ENCODE measurements at regions not wholly inside any gene's neighbourhood (a gene's known extent, or its start where the extent isn't known, plus 50 kb on each side); places are given as distances from the start of the nearest gene placed in this dataset.

DNA sequence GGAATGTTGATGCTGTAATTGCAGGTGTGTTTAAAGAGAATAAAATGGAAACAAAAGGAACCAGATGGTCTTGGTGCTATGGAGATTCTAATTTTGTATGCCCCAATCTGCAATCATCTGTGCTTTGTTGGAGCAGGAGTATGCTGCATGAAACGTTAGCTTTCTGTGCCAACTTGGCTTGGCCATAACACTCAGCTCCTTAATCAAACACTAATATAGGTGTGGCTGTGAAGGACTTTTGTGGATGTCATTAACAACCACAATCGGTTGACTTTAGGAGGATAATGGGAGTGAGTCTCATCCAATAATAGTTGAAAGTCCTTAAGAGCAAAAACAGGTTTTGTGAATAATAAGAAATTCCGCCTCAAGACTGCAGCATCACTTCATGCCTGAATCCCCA lies 399.2 kb downstream of the NLGN4X start:
- H3K4me1 ChIP-seq (ENCODE audit: control insufficient read depth, extremely low read depth, insufficient read depth, low read length) = no peaks in the 10 kb centered on the region
- dilution Hi-C loops (cut with MboI; ENCODE audit: extremely low pct_ligation_motif_present, low sequenced_read_pairs) = no loop called here

DNA sequence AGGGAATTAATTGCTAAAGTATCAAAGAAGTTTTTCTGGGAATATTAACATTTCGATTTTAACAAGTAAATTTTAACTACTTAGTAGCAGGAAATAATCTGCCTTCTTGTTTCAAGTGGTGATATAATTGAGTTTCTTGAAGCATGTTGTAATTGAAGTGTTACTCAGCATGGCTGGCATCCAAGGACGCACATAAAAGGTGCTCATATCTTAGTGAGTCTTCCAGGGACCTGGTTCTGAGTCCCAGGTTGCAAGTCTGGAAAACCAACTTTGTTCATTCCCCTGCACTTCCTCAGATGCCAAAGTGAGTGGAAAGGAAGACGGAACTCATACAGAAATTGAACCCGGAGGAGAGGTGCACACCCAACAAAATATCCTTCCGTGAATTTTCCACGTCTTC lies 399.6 kb downstream of the NLGN4X start:
- TF ChIP-seq, protein P1, sequence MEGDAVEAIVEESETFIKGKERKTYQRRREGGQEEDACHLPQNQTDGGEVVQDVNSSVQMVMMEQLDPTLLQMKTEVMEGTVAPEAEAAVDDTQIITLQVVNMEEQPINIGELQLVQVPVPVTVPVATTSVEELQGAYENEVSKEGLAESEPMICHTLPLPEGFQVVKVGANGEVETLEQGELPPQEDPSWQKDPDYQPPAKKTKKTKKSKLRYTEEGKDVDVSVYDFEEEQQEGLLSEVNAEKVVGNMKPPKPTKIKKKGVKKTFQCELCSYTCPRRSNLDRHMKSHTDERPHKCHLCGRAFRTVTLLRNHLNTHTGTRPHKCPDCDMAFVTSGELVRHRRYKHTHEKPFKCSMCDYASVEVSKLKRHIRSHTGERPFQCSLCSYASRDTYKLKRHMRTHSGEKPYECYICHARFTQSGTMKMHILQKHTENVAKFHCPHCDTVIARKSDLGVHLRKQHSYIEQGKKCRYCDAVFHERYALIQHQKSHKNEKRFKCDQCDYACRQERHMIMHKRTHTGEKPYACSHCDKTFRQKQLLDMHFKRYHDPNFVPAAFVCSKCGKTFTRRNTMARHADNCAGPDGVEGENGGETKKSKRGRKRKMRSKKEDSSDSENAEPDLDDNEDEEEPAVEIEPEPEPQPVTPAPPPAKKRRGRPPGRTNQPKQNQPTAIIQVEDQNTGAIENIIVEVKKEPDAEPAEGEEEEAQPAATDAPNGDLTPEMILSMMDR (IDR thresholded peaks at IDR 0.05; ENCODE audit: extremely low read depth in 1 of 2, insufficient read depth in 1 of 2, low read depth in 1 of 2, low read length in 2 of 2) = no peak
- no peaks in the 10 kb centered on the region for H3K79me2 ChIP-seq (ENCODE audit: control insufficient read depth, insufficient read depth, low read length)
- no peaks in the 10 kb centered on the region for H3K9me1 ChIP-seq (replicated peaks; ENCODE audit: control insufficient read depth, extremely low read depth, insufficient read depth, low read length)
- H3K36me3 ChIP-seq (ENCODE audit: control insufficient read depth in 2 of 2, extremely low read depth in 1 of 2, insufficient read depth in 2 of 2, low read length in 2 of 2) = no peaks in the 10 kb centered on the region
- DNase-seq (ENCODE audit: low read depth, low spot score) (no peak), FAIRE-seq (no peak)
- H3K4me3 ChIP-seq (replicated peaks in 1 of 3; ENCODE audit: insufficient read depth in 1 of 3, low read depth in 1 of 3, low read length in 3 of 3) = no peak overlapping the region
- no peak overlapping the region for H2AFZ ChIP-seq (ENCODE audit: low read depth, low read length)
- no peak overlapping the region for H3K4me2 ChIP-seq (ENCODE audit: insufficient read depth, low read length)
- no peaks in the 10 kb centered on the region for H3K27me3 ChIP-seq (ENCODE audit: control insufficient read depth in 2 of 2, insufficient read depth in 2 of 2, low read length in 2 of 2)
- no peak overlapping the region for H3K9ac ChIP-seq (replicated peaks; ENCODE audit: extremely low read depth, insufficient read depth, low read length)
- no TSS peak for BruUV-seq (replicated peaks)
- intact Hi-C loops (cut with micrococcal nuclease) = no loop called here
- ChIA-PET POLR2A (no interaction called here), CTCF (no interaction called here)
- H3K27ac ChIP-seq (ENCODE audit: insufficient read depth, low read depth, low read length) = no peak overlapping the region
- H3K4me1 ChIP-seq (ENCODE audit: control insufficient read depth, extremely low read depth, insufficient read depth, low read length) = no peaks in the 10 kb centered on the region
- no peaks in the 10 kb centered on the region for H4K20me1 ChIP-seq (replicated peaks; ENCODE audit: control insufficient read depth, extremely low read depth, insufficient read depth, low read length)
- H3K9me3 ChIP-seq (replicated peaks; ENCODE audit: control insufficient read depth, insufficient read depth, low read length) = no peaks in the 10 kb centered on the region
- dilution Hi-C loops (cut with MboI; ENCODE audit: extremely low pct_ligation_motif_present, low sequenced_read_pairs) = no loop called here

More for the DNA sequence above, 399.2 kb downstream of the NLGN4X start:
- Histone ChIP-seq H3K4me2 (ENCODE audit: insufficient read depth, low read length) (no peak overlapping the region), H3K79me2 (ENCODE audit: control insufficient read depth, insufficient read depth, low read length) (no peaks in the 10 kb centered on the region), H3K9me1 (replicated peaks; ENCODE audit: control insufficient read depth, extremely low read depth, insufficient read depth, low read length) (no peaks in the 10 kb centered on the region), H4K20me1 (replicated peaks; ENCODE audit: control insufficient read depth, extremely low read depth, insufficient read depth, low read length) (no peaks in the 10 kb centered on the region), H3K9me3 (replicated peaks; ENCODE audit: control insufficient read depth, insufficient read depth, low read length) (no peaks in the 10 kb centered on the region), H3K36me3 (ENCODE audit: control insufficient read depth in 2 of 2, extremely low read depth in 1 of 2, insufficient read depth in 2 of 2, low read length in 2 of 2) (no peaks in the 10 kb centered on the region), H3K4me3 (replicated peaks in 1 of 3; ENCODE audit: insufficient read depth in 1 of 3, low read depth in 1 of 3, low read length in 3 of 3) (no peak overlapping the region), H3K27me3 (ENCODE audit: control insufficient read depth in 2 of 2, insufficient read depth in 2 of 2, low read length in 2 of 2) (no peaks in the 10 kb centered on the region), H2AFZ (ENCODE audit: low read depth, low read length) (no peak overlapping the region), H3K9ac (replicated peaks; ENCODE audit: extremely low read depth, insufficient read depth, low read length) (no peak overlapping the region), H3K27ac (ENCODE audit: insufficient read depth, low read depth, low read length) (no peak overlapping the region)
- DNase-seq (ENCODE audit: low read depth, low spot score) (no peak), FAIRE-seq (no peak)
- TF ChIP-seq JUN (IDR thresholded peaks at IDR 0.05; ENCODE audit: borderline replicate concordance, insufficient read depth, insufficient read length, low read depth) (no peak), POLR2A (IDR thresholded peaks at IDR 0.05; ENCODE audit: low read depth, low read length) (no peak), POLR2AphosphoS5 (IDR thresholded peaks at IDR 0.05; ENCODE audit: insufficient read depth, low read depth, low read length) (no peak), MYC (IDR thresholded peaks at IDR 0.05; ENCODE audit: low read depth, low read length) (no peak), EZH2 (IDR thresholded peaks at IDR 0.05; ENCODE audit: borderline replicate concordance, low read depth, low read length, severe bottlenecking) (no peak), FOS (IDR thresholded peaks at IDR 0.05; ENCODE audit: borderline replicate concordance, insufficient read depth, low read length) (no peak), GATA2 (IDR thresholded peaks at IDR 0.05; ENCODE audit: insufficient read depth, insufficient read length, low read depth, low read length) (no peak)
- TF ChIP-seq, protein P1 (IDR thresholded peaks at IDR 0.05; ENCODE audit: extremely low read depth in 1 of 2, insufficient read depth in 1 of 2, low read depth in 1 of 2, low read length in 2 of 2) = no peak
- ChIA-PET POLR2A (no interaction called here), CTCF (no interaction called here)
- no TSS peak for BruUV-seq (replicated peaks)
- intact Hi-C loops (cut with micrococcal nuclease) = no loop called here
